GM06990 (cell line): ENCODE measurements at regions not wholly inside any gene's neighbourhood (a gene's known extent, or its start where the extent isn't known, plus 50 kb on each side); places are given as distances from the start of the nearest gene placed in this dataset.
"Not testable (repeated sequence)": the region's sequence is repeated elsewhere in the genome, so short reads cannot be mapped to it uniquely, and the experiment has no call there.

ENCODE experiments used
- DNase-seq: peaks from one replicate; pipeline ENCODE4 v3.0.0-alpha.2; 2011; ENCODE audit not compliant: insufficient read length; ENCODE audit errors: extremely low read depth
- H3K27me3 ChIP-seq: replicated peaks from 2 replicates; pipeline ENCODE4 v1.6.0; 2011; ENCODE audit warnings: low read length; ENCODE audit not compliant: control insufficient read depth, insufficient read depth
- H3K36me3 ChIP-seq: 2 replicates; pipeline ENCODE4 v1.5.1; 2011; ENCODE audit warnings: low read length; ENCODE audit not compliant: control insufficient read depth, insufficient read depth
- H3K4me3 ChIP-seq: replicated peaks from 2 replicates; pipeline ENCODE4 v1.5.1; 2011; ENCODE audit warnings: low read depth, mild to moderate bottlenecking, control low read depth, low read length
- TF ChIP-seq, protein P1 (sequence below): IDR thresholded peaks from 2 replicates; pipeline ENCODE4 v1.5.1; 2011; ENCODE audit warnings: low read length, control low read depth, mild to moderate bottlenecking, inconsistent platforms; ENCODE audit not compliant: insufficient read depth, poor library complexity, severe bottlenecking

GRCh38 chr2:89825034-89825433, 1133.6 kb downstream of the RPIA start:
- H3K27me3 ChIP-seq: no peaks in the 10 kb centered on the region
- TF ChIP-seq, protein P1, sequence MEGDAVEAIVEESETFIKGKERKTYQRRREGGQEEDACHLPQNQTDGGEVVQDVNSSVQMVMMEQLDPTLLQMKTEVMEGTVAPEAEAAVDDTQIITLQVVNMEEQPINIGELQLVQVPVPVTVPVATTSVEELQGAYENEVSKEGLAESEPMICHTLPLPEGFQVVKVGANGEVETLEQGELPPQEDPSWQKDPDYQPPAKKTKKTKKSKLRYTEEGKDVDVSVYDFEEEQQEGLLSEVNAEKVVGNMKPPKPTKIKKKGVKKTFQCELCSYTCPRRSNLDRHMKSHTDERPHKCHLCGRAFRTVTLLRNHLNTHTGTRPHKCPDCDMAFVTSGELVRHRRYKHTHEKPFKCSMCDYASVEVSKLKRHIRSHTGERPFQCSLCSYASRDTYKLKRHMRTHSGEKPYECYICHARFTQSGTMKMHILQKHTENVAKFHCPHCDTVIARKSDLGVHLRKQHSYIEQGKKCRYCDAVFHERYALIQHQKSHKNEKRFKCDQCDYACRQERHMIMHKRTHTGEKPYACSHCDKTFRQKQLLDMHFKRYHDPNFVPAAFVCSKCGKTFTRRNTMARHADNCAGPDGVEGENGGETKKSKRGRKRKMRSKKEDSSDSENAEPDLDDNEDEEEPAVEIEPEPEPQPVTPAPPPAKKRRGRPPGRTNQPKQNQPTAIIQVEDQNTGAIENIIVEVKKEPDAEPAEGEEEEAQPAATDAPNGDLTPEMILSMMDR: no peak
- H3K36me3 ChIP-seq: no peaks in the 10 kb centered on the region
- DNase-seq: no peak
- no peak overlapping the region for H3K4me3 ChIP-seq

DNA sequence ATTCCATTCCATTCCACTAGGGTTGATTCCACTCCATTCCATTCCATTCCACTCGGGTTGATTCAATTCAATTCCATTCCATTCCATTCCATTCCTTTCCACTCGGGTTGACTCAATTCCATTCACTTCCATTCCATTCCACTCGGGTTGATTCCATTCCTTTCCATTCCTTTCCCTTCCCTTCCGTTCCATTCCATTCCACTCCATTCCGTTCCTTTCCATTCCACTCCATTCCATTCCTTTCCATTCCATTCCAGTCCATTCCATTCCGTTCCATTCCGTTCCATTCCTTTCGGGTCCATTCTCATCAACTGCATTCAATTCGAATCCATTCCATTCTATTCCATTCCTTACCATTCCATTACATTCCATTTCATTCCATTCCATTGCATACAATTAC, 1135.3 kb downstream of the RPIA start:
- not testable (repeated sequence) for H3K27me3 ChIP-seq, H3K36me3 ChIP-seq, DNase-seq, H3K4me3 ChIP-seq

GRCh38 chr2:89827829-89828228, 1136.4 kb downstream of the RPIA start:
- H3K36me3 ChIP-seq, H3K4me3 ChIP-seq, DNase-seq, H3K27me3 ChIP-seq: not testable (repeated sequence)

- H3K27me3 ChIP-seq, DNase-seq, H3K36me3 ChIP-seq, H3K4me3 ChIP-seq: not testable (repeated sequence)
Observed at GRCh38 chr2:89828416-89828815, 1136.9 kb downstream of the RPIA start.

- H3K36me3 ChIP-seq, H3K4me3 ChIP-seq, H3K27me3 ChIP-seq, DNase-seq: not testable (repeated sequence)
Observed at GRCh38 chr2:89828961-89829631, 1137.6 kb downstream of the RPIA start.

DNA sequence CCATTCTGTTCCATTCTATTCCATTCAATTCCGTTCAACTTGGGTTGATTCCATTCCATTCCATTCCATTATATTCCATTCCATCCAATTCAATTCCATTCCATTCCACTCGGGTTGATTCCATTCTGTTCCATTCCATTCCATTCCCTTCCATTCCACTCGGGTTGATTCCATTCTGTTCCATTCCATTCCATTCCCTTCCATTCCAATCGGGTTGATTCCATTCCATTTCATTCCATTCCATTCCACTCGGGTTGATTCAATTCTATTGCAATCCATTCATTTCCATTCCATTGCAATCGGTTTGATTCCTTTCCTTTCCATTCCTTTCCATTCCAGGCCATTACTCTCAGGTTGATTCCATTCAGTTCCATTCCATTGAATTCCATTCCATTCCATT, 1138.4 kb downstream of the RPIA start:
- TF ChIP-seq, protein P1: no peak
- no peak for DNase-seq
- no peaks in the 10 kb centered on the region for H3K27me3 ChIP-seq
- no peaks in the 10 kb centered on the region for H3K36me3 ChIP-seq
- H3K4me3 ChIP-seq: no peak overlapping the region

GRCh38 chr2:89830341-89831218, 1139.1 kb downstream of the RPIA start:
- DNase-seq, H3K4me3 ChIP-seq, H3K27me3 ChIP-seq, H3K36me3 ChIP-seq: not testable (repeated sequence)

GRCh38 chr2:89831641-89832498, 1140.4 kb downstream of the RPIA start:
- no peak for DNase-seq
- Histone ChIP-seq H3K36me3 (no peaks in the 10 kb centered on the region), H3K27me3 (no peaks in the 10 kb centered on the region), H3K4me3 (no peak overlapping the region)
- TF ChIP-seq, protein P1: no peak
